DMS53 treated with DMSO at 0.1 percent for 48 hours (cell line): ENCODE measurements at regions not wholly inside any gene's neighbourhood (a gene's known extent, or its start where the extent isn't known, plus 50 kb on each side); places are given as distances from the start of the nearest gene placed in this dataset.

Experiments
- DNase-seq: peaks from one replicate; lab custom pipeline; 2025; ENCODE audit not compliant: unreplicated experiment; lab: John Stamatoyannopoulos, UW

GRCh38 chr2:58572731-58573130 is 331.6 kb upstream of the FANCL start:
- DNase-seq = no peak

- peak; percentile 84 for DNase-seq
Measured at GRCh38 chr2:58571181-58571852, 330.2 kb upstream of the FANCL start.

- DNase-seq = no peak
Measured at GRCh38 chr2:58569475-58570185, 328.5 kb upstream of the FANCL start.

GRCh38 chr2:58568901-58569300 is 327.8 kb upstream of the FANCL start:
- DNase-seq = no peak

GRCh38 chr2:58562276-58562675 is 321.2 kb upstream of the FANCL start:
- no peak for DNase-seq

- DNase-seq = no peak
Measured at GRCh38 chr2:58560531-58560930, 319.4 kb upstream of the FANCL start.

GRCh38 chr2:58558881-58559280 is 317.8 kb upstream of the FANCL start:
- DNase-seq = no peak

- no peak for DNase-seq
Measured at GRCh38 chr2:58557176-58557575, 316.1 kb upstream of the FANCL start.

DNA sequence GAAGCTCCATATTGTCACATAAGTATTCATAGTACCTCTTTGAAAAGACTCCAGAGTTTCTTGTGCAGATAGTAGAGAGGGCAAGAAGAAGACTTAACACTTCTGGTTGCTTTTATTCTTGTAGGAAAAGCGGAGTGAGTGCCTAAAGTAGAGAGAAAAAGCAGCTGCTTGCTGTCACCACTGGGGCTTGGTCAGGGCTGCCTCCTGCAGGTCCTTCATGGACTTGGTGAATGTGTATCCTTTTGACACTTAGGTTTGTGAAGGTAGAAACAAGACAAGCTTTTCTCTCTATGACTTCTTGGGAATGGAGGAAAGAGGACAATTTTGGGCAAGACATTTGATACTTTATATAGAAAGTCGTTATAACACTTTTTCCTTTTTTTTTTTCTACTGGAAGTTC is 312.8 kb upstream of the FANCL start:
- no peak for DNase-seq

- DNase-seq = no peak
Measured at GRCh38 chr2:58553522-58553921, 312.4 kb upstream of the FANCL start.

DNA sequence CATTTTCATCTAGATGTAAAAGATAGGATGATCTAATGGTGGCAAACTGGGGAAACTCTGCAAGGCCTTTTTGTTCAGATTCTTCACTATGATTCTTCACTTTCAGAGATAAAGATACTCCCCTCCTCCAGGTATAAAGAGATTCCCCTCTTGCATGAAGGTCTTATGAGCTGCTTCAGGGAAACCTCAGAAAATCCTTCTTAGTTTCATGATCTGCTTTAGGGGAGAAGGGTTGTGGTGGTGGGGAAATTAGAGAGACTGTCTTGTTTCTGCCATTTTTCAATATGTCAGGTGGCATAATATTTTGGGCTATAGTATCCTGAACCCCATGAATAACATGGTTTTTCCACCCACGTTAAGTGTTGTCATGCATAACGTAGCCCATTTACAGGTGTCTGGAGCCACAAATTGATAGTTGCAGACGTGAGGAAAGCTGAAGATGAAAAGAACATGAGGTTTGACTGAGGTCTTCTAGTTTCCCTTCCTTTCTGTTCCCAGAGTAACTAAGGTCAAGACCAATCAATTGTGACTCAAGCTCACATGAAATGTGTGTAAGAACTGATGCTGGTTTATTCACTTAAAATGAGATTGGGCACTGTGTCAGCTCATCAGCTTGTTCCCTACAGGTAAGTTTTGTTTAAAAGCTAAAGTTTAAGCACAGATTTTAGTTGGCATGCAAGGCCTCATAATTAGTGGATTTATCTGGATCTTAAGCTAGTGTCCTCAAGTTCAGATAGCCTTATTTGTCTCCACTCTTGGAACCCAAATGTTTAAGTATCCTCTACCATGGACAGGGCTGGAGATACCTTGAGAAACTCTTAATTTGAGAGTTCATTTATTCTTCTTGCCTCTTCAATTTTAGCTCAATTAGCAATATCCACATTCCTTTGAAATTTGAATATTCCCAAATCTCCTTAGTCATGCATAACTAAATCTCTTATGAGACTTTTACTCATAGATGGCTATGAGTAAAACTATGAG is 304.5 kb upstream of the FANCL start:
- DNase-seq = no peak

GRCh38 chr2:58543442-58543841 is 302.3 kb upstream of the FANCL start:
- no peak for DNase-seq

GRCh38 chr2:58541511-58541910 is 300.4 kb upstream of the FANCL start:
- no peak for DNase-seq

GRCh38 chr2:58540681-58541080 is 299.6 kb upstream of the FANCL start:
- no peak for DNase-seq

DNA sequence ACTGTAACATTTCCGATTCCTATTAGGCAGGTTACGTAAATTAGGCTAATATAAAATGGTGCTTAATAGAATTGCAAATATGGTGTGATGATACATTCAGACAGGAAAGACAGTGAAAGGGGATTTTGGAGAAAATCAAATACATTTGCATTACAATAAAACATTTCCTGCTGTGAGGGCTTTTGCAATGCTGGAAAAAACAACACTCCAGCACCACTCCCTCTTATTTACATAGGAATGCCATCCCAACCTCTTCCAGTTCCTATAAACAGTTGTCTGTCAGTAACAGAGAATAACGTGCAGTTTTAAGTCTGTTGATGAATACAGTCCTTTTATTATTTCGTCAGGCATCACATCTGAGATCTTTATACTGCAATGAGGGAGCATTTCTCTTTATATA is 298.8 kb upstream of the FANCL start:
- DNase-seq = no peak

- no peak for DNase-seq
Measured at GRCh38 chr2:58535990-58536389, 294.9 kb upstream of the FANCL start.

- DNase-seq = peak; percentile 11
Measured at GRCh38 chr2:58535182-58535581, 294.1 kb upstream of the FANCL start.

DNA sequence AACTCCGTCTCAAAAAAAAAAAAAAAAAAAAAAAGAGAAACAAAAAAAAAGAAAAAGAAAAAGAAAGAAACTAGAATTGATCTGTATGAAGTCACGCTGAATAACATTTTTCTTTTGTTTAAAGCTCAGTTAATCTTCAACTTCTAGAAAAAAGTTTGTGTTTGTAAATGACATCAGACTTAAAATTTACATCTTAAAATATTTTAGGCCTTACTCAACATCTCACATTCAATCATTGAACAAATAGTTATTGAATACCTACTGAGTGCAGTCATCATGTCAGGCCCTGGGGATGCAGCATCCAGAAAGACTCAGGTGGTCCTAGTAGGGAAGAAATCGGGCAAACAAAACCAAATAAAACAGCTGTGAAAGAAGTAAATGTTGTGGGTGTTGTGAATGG is 292.3 kb upstream of the FANCL start:
- no peak for DNase-seq

GRCh38 chr2:58532641-58533040 is 291.5 kb upstream of the FANCL start:
- DNase-seq = no peak

- no peak for DNase-seq
Measured at GRCh38 chr2:58527647-58528046, 286.5 kb upstream of the FANCL start.

GRCh38 chr2:58521803-58522554 is 280.9 kb upstream of the FANCL start:
- no peak for DNase-seq
